VCaP (cell line): ENCODE measurements at regions not wholly inside any gene's neighbourhood (a gene's known extent, or its start where the extent isn't known, plus 50 kb on each side); places are given as distances from the start of the nearest gene placed in this dataset.

Experiments
- H3K27ac ChIP-seq: fragments of 450-650 bp; 2 replicates; pipeline ENCODE4 v1.5.1; 2017
- CTCF ChIP-seq: fragments of 450-650 bp; conservative IDR thresholded peaks from 2 replicates; pipeline ENCODE4 v1.5.1; 2017; ENCODE audit warnings: mild to moderate bottlenecking, moderate library complexity

DNA sequence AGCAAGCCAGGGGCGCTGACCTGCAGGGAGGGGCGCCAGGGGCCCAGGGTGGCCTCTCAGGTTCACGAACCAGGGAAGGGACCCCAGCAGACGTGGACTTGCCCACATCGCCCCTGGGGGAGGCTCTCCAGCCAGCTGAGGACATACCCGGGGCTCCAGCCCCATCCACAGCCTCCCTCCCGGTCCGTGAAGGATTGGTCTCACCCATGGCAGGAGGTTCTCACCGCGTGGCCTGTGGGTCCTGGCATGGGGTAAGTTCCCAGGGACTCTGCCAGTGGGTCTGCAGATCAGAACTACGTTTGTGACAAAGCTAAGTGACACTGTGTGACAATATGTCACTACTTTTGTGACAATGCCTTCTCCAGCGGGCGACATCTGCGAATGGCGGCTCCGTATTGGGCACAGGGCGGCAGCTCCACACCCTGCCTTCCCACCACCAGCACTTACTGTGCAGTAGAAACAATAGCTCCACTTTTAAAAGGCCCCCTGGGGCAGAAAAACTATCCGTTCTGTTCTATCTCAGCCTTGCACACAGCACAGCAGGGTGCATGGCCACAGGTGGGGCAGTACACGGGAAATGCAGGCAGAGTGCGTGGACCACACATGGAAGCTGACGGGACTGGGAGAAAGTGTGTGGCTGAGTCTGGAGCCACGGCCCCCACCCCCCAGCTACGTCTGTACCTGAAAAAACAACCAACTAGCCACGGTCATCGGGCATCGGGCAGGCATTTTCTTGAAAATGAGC lies 65.2 kb upstream of the CTDP1 start:
- no peak for TF ChIP-seq CTCF
- H3K27ac ChIP-seq, result no peak overlapping the region

- TF ChIP-seq CTCF, result no peak
Observed at GRCh38 chr18:79615091-79615490, 64.5 kb upstream of the CTDP1 start.

GRCh38 chr18:79615586-79615985 lies 64.0 kb upstream of the CTDP1 start:
- TF ChIP-seq CTCF, result no peak
- no peak overlapping the region for H3K27ac ChIP-seq

More at GRCh38 chr18:79615091-79615490, 64.5 kb upstream of the CTDP1 start:
- no peak overlapping the region for H3K27ac ChIP-seq

- H3K27ac ChIP-seq, result no peak overlapping the region
- TF ChIP-seq CTCF, result no peak
Observed at GRCh38 chr18:79616651-79617510, 62.7 kb upstream of the CTDP1 start.

- TF ChIP-seq CTCF, result no peak
- no peak overlapping the region for H3K27ac ChIP-seq
Observed at GRCh38 chr18:79617511-79618500, 61.8 kb upstream of the CTDP1 start.

DNA sequence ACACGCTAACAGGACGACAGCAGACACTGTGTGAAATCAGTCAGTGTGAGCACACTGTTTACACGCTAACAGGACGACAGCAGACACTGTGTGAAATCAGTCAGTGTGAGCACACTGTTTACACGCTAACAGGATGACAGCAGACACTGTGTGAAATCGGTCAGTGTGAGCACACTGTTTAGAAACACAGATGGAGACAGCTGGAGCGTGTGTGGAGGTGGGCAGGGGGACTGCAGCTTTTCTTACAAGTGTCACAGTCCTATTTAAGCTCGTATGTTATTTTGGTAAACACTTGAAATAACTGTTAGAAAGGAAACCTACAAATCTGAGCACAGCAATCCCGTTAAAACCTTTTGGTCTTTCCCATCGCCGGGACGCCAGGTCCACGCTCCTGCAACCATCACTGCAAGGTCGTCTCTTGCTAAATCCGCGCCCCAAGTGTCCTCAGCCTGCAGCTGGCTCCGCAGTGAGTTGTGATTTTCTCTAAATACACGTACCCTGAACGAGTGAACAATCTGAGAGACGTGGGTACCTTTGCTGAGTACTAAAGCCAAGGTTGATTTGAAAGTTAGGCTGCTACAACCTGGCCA lies 58.9 kb upstream of the CTDP1 start:
- H3K27ac ChIP-seq, result no peak overlapping the region
- no peak for TF ChIP-seq CTCF
